Common myeloid progenitor, CD34-positive (primary cell): ENCODE measurements at regions not wholly inside any gene's neighbourhood (a gene's known extent, or its start where the extent isn't known, plus 50 kb on each side); places are given as distances from the start of the nearest gene placed in this dataset.
"Not testable (repeated sequence)": the region's sequence is repeated elsewhere in the genome, so short reads cannot be mapped to it uniquely, and the experiment has no call there.

Source experiments
- CTCF ChIA-PET: fragments of 350-600 bp; sonication (Branson Sonifier 250); formaldehyde crosslinking; loops from one replicate; lab custom pipeline; 2021; ENCODE audit warnings: antibody characterized with exemption; lab: Charles Lee
- POLR2A ChIA-PET: fragments of 350-600 bp; sonication (Branson Sonifier 250); formaldehyde crosslinking; loops from one replicate; lab custom pipeline; 2021; ENCODE audit warnings: antibody characterized with exemption; lab: Charles Lee
- DNase-seq, 3 donors: peaks; one replicate each; pipeline versions ENCODE4 v3.0.0 to v3.0.0-alpha.2; 2013
- H3K27ac ChIP-seq, 2 experiments: 1 replicate in 1 of 2; 2 replicates in 1 of 2; pipeline ENCODE4 v1.7.0; 2013; ENCODE audit warnings: inconsistent platforms in 2 of 2, low read length in 2 of 2, mild to moderate bottlenecking in 2 of 2, low read depth in 1 of 2, moderate library complexity in 1 of 2; ENCODE audit not compliant: severe bottlenecking in 2 of 2, insufficient read depth in 1 of 2, poor library complexity in 1 of 2
- H3K27me3 ChIP-seq, 5 experiments: replicated peaks in 2 of 5; 1 replicate in 3 of 5; 2 replicates in 2 of 5; pipeline versions ENCODE4 v1.6.1 to v1.7.0; 2013; ENCODE audit warnings: low read length in 4 of 5, mild to moderate bottlenecking in 2 of 5, moderate library complexity in 2 of 5, inconsistent platforms in 1 of 5; ENCODE audit not compliant: insufficient read depth in 5 of 5, control insufficient read depth in 4 of 5
- H3K36me3 ChIP-seq, 4 experiments: 1 replicate in 2 of 4; 2 replicates in 2 of 4; pipeline versions ENCODE4 v1.6.1 to v1.7.0; 2013; ENCODE audit warnings: low read length in 3 of 4, control low read depth in 1 of 4, mild to moderate bottlenecking in 1 of 4; ENCODE audit not compliant: control insufficient read depth in 4 of 4, insufficient read depth in 4 of 4
- H3K4me1 ChIP-seq, 4 experiments: 1 replicate in 3 of 4; 2 replicates in 1 of 4; pipeline versions ENCODE4 v1.6.1 to v1.7.1; 2013; ENCODE audit warnings: low read length in 3 of 4, mild to moderate bottlenecking in 3 of 4, control low read depth in 1 of 4, inconsistent platforms in 1 of 4, moderate library complexity in 1 of 4; ENCODE audit not compliant: control insufficient read depth in 4 of 4, insufficient read depth in 4 of 4; ENCODE audit errors: control extremely low read depth in 1 of 4
- H3K4me3 ChIP-seq, 7 experiments: 1 replicate in 4 of 7; 2 replicates in 3 of 7; pipeline versions ENCODE4 v1.5.1 to v1.7.0; 2013; ENCODE audit warnings: mild to moderate bottlenecking in 7 of 7, low read length in 6 of 7, moderate library complexity in 6 of 7, inconsistent platforms in 2 of 7, low read depth in 2 of 7, control low read depth in 1 of 7; ENCODE audit not compliant: insufficient read depth in 4 of 7, control insufficient read depth in 1 of 7; ENCODE audit errors: extremely low read depth in 1 of 7
- H3K9me3 ChIP-seq, 5 experiments: 1 replicate in 4 of 5; 2 replicates in 1 of 5; pipeline versions ENCODE4 v1.6.1 to v1.7.1; 2013; ENCODE audit warnings: low read length in 4 of 5, mild to moderate bottlenecking in 2 of 5, inconsistent platforms in 1 of 5, low read depth in 1 of 5, moderate library complexity in 1 of 5; ENCODE audit not compliant: control insufficient read depth in 4 of 5, insufficient read depth in 2 of 5; ENCODE audit errors: control extremely low read depth in 1 of 5
- WGBS: methylation state at CpG from one replicate; pipeline ENCODE4 v1.1.5; 2013; ENCODE audit not compliant: insufficient coverage; 5-methylcytosine and 5-hydroxymethylcytosine counted together

GRCh38 chr21:19523746-19524145, 1120.2 kb upstream of the TMPRSS15 start:
- H3K27ac ChIP-seq: no peak overlapping the region
- H3K27me3 ChIP-seq: no peaks in the 10 kb centered on the region
- no peaks in the 10 kb centered on the region for H3K36me3 ChIP-seq
- WGBS: no CpG with 5 or more reads among the region's 2 CpGs
- DNase-seq: no peak
- ChIA-PET CTCF (no interaction called here), POLR2A (no interaction called here)
- H3K4me3 ChIP-seq: no peak overlapping the region
- peaks cover 0 to 1% (median 0%) of the 10 kb centered on the region in 5 experiments for H3K9me3 ChIP-seq
- H3K4me1 ChIP-seq: no peaks in the 10 kb centered on the region

DNA sequence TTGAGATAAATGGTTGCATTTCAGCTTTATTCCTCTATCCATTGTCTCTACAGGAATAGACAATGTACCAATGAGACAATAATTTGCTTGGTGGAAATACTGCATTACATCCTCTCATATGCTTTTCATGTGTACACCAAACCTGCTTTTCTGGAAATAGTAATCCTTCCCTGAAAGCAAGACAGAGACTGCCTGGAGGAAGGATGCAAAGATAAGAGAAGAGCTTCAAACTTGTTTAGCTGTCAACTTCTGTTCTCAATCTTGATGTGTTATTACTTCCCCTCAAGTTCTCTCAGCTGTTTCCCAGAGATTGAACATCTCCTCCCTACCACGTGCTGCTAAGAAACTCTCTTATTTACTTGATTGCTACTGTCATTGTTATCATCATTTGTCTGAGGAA, 1125.4 kb upstream of the TMPRSS15 start:
- DNase-seq: peak in 2 of 3 donors; percentile 10 to 21
- Histone ChIP-seq H3K27ac (no peak overlapping the region), H3K27me3 (no peaks in the 10 kb centered on the region), H3K4me3 (no peak overlapping the region), H3K36me3 (no peaks in the 10 kb centered on the region), H3K9me3 (no peaks in the 10 kb centered on the region), H3K4me1 (no peaks in the 10 kb centered on the region)
- ChIA-PET CTCF (no interaction called here), POLR2A (no interaction called here)
- no CpG with 5 or more reads among the region's 1 CpG for WGBS

DNA sequence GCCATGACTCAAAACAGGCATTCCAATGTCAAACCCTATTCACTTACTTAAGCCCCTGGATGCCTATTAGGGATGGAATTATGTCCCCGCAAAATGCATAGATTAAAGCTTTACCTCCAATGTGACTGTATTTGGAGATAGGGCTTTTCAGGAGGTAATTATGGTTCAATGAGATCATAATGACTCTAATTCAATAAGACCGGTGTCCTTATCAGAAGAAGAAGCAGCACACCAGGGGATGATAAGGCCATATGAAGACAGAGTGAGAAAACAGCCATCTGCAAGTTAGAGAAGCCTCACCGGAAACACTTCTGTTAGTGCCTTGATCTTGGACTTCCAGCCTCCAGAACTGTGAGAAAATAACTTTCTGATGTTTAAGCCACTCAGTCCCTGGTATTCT, 1131.8 kb upstream of the TMPRSS15 start:
- DNase-seq: no peak

DNA sequence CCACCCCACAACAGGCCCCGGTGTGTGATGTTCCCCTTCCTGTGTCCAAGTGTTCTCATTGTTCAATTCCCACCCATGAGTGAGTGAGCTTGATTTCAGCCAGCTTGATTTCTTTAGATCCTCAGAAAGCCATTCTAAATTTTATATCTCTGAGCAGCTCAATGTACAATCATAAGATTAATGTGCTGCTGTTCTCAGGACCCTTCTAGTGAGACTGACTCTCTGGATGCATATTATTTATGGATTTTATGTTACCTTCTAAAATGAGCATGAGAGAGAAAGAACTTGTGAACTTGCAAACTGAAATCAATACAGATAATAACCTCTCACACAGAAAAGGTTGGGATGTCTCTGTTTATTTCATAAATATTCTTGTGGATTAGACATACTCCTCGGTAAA, 1133.5 kb upstream of the TMPRSS15 start:
- Histone ChIP-seq H3K36me3 (no peaks in the 10 kb centered on the region), H3K4me3 (no peak overlapping the region), H3K27ac (no peak overlapping the region), H3K4me1 (no peaks in the 10 kb centered on the region), H3K27me3 (no peaks in the 10 kb centered on the region), H3K9me3 (no peaks in the 10 kb centered on the region)
- ChIA-PET CTCF (no interaction called here), POLR2A (no interaction called here)
- DNase-seq: no peak
- 100% methylated on average over 1 of the region's 2 CpGs for WGBS

More for the DNA sequence above, 1131.8 kb upstream of the TMPRSS15 start:
- WGBS: 100% methylated on average over 3 of the region's 3 CpGs
- ChIA-PET CTCF (no interaction called here), POLR2A (no interaction called here)
- Histone ChIP-seq H3K9me3 (no peaks in the 10 kb centered on the region), H3K27ac (no peak overlapping the region), H3K36me3 (no peaks in the 10 kb centered on the region), H3K27me3 (no peaks in the 10 kb centered on the region), H3K4me3 (no peak overlapping the region), H3K4me1 (no peaks in the 10 kb centered on the region)

DNA sequence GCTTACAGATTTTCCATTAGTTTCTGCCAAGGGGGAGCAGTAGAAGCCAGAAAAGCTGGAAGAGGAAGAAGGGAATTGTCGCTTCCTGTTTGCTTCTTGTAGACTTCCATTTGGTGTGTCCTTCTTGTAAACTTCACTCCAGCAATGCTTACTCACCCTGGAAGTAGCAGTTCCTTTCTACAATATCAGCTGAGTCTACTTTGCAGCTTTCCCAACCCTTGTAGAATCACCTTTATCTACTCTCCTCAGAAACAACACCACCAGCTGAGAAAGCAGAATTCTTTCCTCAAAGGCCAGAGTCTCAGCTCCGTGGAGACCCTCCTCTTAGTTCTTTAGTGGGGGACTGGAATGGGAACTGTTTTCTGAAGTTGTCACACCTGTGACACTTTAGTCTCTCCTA, 1136.7 kb upstream of the TMPRSS15 start:
- no peak for DNase-seq
- POLR2A ChIA-PET: no interaction called here
- H3K27me3 ChIP-seq: no peaks in the 10 kb centered on the region
- H3K4me3 ChIP-seq: no peak overlapping the region
- CTCF ChIA-PET: no interaction called here
- no peak overlapping the region for H3K27ac ChIP-seq
- H3K9me3 ChIP-seq: peaks cover 0 to 2% (median 0%) of the 10 kb centered on the region in 5 experiments
- WGBS: 80% methylated on average over 1 of the region's 2 CpGs
- no peaks in the 10 kb centered on the region for H3K4me1 ChIP-seq
- H3K36me3 ChIP-seq: no peaks in the 10 kb centered on the region

DNA sequence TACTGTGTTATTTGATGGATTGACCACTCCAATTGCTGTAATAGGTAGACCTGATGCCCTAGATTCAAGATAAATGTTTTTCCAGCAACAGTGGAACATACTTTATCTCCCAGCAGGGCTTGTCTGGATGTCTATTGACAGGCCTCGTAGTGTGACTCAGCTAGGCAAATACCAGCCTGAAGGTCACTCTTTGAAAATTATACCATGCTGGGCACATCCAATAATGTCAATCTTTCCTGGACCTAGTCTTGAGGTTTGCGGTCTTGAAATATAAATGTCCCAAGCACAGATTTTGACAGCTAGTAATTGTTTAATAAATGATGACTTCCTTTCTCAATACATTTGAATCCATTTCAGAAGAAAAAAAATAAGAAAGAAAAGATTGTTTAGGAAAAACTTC, 1138.0 kb upstream of the TMPRSS15 start:
- H3K4me1 ChIP-seq: no peaks in the 10 kb centered on the region
- no peaks in the 10 kb centered on the region for H3K27me3 ChIP-seq
- no peaks in the 10 kb centered on the region for H3K36me3 ChIP-seq
- POLR2A ChIA-PET: no interaction called here
- no peak for DNase-seq
- H3K4me3 ChIP-seq: no peak overlapping the region
- peaks cover 0 to 3% (median 0%) of the 10 kb centered on the region in 5 experiments for H3K9me3 ChIP-seq
- H3K27ac ChIP-seq: no peak overlapping the region
- 100% methylated on average over 1 of the region's 2 CpGs for WGBS
- CTCF ChIA-PET: no interaction called here

GRCh38 chr21:19544493-19544892, 1140.9 kb upstream of the TMPRSS15 start:
- CTCF ChIA-PET, POLR2A ChIA-PET, H3K9me3 ChIP-seq, DNase-seq, H3K4me1 ChIP-seq, H3K27me3 ChIP-seq, H3K36me3 ChIP-seq, H3K4me3 ChIP-seq, H3K27ac ChIP-seq: not testable (repeated sequence)
- 97% methylated on average over 3 of the region's 4 CpGs for WGBS
